HG03439 (cell line): ENCODE measurements at regions not wholly inside any gene's neighbourhood (a gene's known extent, or its start where the extent isn't known, plus 50 kb on each side); places are given as distances from the start of the nearest gene placed in this dataset.

Experiments used
- ATAC-seq: cut with Tn5 transposase; IDR thresholded peaks from one replicate; pipeline ENCODE4 v1.9.1; 2021; ENCODE audit warnings: mild to moderate bottlenecking, moderate library complexity; ENCODE audit not compliant: unreplicated experiment

DNA sequence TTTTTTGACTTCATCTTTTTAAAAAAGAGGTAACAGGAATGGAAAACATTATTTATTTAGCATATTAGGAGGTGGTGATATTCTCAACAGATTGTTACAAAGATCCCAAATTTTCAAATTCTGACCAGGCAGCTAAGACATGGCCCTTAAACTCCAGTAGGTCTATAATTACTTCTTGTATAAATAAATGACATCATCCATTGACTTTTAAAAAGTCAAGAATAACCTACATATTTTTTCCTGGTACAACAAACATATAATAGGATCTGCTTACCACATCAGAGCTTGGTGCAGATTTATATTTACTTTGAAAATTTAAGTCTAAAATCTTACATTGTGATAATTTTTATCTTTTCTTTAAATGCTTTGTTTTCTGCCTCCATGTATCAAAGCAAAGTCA is 92.2 kb upstream of the TRPM3 start:
- ATAC-seq = no peak

DNA sequence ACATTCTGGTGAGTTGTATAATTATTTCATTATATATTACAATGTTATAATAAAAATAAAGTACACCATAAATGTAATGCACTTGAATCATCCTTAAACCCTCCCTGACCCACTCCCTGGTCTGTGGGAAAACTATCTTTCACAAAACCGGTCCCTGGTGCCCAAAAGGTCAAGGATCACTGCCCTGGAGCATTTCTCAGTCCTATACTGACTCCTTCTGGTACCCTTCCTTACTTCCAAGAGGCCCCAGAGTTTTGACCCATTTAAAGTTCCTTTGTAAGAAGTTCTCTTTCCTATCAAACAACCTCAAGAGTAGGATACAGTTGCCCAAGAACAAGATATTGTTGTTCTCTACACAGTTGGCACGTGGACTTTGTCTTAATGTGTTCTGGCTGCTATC is 88.9 kb upstream of the TRPM3 start:
- ATAC-seq = no peak

DNA sequence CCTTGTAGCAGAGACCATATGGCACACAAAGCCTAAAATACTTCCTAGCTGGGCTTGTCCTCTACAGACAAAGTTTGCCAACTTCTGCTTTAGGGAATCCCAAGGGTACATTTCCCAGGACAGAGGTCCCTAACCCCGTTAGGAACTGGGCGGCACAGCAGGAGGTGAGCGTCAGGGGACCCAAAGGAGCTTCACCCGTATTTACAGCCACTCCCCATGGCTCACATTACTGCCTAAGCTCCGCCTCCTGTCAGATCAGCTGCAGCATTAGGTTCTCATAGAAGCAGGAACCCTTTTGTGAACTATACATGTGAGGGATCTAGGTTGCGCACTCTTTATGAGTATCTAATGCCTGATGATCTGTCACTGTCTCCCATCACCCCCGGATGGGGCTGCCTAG is 88.5 kb upstream of the TRPM3 start:
- no peak for ATAC-seq

DNA sequence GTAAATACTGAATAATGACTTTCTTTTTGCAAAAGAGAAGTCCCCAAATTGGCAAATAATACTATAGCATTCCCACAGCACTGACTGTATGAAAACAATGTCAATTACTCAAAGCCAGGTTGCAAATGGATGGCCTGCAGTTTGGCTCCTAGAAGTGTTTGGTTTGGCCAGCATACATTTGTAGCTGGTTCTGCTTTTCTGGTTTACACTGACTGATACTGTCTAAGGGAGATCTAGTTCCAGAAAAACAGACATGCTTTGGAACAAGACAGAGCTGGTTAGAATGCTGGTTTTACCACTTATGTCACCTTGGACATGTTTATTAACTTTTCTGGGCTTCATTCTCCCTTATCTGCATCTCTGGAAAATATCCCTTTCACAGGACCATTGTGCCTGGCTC is 81.5 kb upstream of the TRPM3 start:
- ATAC-seq = no peak

DNA sequence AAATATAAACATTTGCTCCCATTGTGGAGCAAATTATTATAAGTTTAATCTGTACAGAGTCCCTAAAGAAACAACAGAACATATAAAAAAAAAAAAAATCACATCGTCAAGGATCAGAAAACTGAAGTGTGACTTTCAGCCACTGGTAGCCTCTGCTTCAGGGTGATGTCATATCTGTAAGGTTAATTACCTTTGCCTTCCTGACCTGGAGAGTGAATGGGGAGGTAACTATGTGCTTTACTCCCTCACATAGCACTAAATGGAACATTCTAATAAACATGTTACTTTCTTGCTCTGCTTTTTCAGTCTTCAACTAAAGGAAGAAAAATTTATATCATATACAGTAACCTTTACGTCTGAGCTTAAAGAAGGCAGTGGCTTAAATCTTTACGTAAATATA is 70.3 kb upstream of the TRPM3 start:
- no peak for ATAC-seq

DNA sequence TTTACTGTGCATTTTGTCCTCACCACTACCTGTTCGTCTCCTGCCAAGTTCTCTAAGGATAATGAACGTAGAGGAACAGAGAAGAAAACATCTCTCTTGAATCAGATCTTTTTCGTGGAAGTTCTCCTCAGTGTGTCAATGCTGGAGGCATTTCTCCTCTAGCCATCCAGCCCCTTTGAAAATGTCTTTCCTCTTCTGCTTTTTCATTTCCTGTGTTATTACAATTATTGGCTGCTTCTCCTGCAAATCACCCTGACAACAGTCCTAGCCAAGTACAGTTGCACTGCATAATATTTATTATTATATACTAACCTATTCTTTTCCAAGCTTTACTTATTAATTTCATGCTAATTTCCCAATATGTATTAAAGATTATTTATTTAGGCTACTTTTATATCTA is 61.8 kb upstream of the TRPM3 start:
- ATAC-seq = no peak

DNA sequence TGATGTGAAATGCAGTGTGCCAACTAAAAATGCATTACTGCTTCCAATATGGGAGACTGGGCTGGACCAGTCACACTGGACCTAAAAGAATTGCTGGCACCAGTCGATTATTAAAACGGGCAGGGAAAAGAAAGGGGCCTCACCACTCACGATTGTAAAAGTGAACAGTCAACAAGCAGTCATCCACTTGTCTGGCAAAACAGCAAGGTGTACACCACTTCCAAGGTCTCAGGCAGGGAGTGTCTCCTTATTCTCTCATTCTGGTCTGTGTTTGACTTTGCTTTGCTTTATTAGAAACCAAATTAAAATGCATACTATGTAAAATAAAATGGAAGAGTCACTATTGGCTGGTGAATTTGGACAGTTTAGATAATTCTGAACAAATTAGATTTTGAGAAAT is 57.8 kb upstream of the TRPM3 start:
- no peak for ATAC-seq

DNA sequence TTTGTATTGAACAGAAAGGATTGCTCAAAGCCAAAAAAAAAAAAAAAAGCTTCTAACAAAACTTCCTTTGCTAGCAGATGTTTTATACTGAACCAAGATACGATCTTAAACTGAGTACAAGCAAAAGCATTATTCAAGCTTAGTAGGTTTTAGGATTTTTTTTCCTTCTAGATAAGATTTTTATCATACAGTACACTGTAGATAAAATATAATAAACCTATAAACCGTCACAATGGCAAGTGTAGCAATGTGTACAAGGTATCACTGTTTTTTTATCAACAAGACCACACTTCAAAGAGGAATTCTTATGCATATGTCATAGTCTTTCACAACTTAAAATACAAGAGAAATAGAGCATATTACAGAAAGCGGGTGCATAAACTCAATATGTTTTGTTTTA is 56.5 kb upstream of the TRPM3 start:
- ATAC-seq = no peak

DNA sequence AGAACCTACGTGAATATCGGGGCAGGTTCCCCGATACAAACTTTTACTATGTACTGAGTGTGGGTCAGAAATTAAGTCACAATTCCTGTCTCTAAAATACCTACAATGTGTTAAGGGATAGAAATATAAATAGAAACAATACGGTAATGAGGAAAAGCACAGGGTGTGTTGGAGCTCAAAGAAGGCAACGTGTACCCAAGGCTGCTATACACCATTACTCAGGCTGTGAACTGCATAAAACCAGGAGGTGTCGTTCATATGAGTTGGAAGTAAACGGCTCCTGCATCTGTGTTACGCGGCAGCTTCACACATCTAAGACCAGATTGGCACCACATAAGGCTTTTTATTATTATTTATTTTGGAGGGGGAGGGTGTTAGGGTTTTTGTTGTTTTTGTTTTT is 50.1 kb upstream of the TRPM3 start:
- ATAC-seq = no peak
